Lung (tissue), 11 donors: ENCODE measurements at regions not wholly inside any gene's neighbourhood (a gene's known extent, or its start where the extent isn't known, plus 50 kb on each side); places are given as distances from the start of the nearest gene placed in this dataset.
A peak's percentile ranks its signal among the peaks of the same experiment; 100 is the strongest.

Source experiments
- ATAC-seq: fragments of 200-7000 bp; cut with Tn5 transposase; one replicate; pipeline ENCODE4 v1.9.1; 2020; ENCODE audit warnings: moderate number of reproducible peaks; ENCODE audit not compliant: insufficient read depth, low FRiP score
- DNase-seq, 3 donors: peaks; one replicate each; pipeline ENCODE4 v3.0.0-alpha.2; 2013 to 2017
- H3K27ac ChIP-seq, 2 donors: one replicate each; pipeline ENCODE4 v1.5.1; 2013; ENCODE audit warnings: mild to moderate bottlenecking in 2 of 2, moderate library complexity in 2 of 2, control low read depth in 1 of 2, inconsistent platforms in 1 of 2, low read depth in 1 of 2, low read length in 1 of 2
- H3K27me3 ChIP-seq, 3 donors: one replicate each; pipeline ENCODE4 v1.5.1; 2013; ENCODE audit warnings: low read length in 2 of 3; ENCODE audit not compliant: control insufficient read depth in 3 of 3, insufficient read depth in 3 of 3
- H3K36me3 ChIP-seq, 4 donors: one replicate each; pipeline ENCODE4 v1.5.1; 2013; ENCODE audit warnings: low read length in 4 of 4, mild to moderate bottlenecking in 1 of 4, moderate library complexity in 1 of 4; ENCODE audit not compliant: control insufficient read depth in 4 of 4, insufficient read depth in 4 of 4
- H3K4me1 ChIP-seq, 5 donors: one replicate each; pipeline ENCODE4 v1.5.1; 2013; ENCODE audit warnings: low read length in 5 of 5, mild to moderate bottlenecking in 2 of 5, moderate library complexity in 1 of 5; ENCODE audit not compliant: control insufficient read depth in 5 of 5, insufficient read depth in 5 of 5
- H3K4me3 ChIP-seq: one replicate; pipeline ENCODE4 v1.5.1; 2013; ENCODE audit warnings: mild to moderate bottlenecking, control low read depth, moderate library complexity
- H3K9ac ChIP-seq, 2 donors: one replicate each; pipeline ENCODE4 v1.5.1; 2013; ENCODE audit warnings: low read length in 2 of 2, control low read depth in 1 of 2; ENCODE audit not compliant: insufficient read depth in 1 of 2
- H3K9me3 ChIP-seq, 4 donors: one replicate each; pipeline ENCODE4 v1.5.1; 2013; ENCODE audit warnings: low read length in 3 of 4, mild to moderate bottlenecking in 1 of 4, moderate library complexity in 1 of 4; ENCODE audit not compliant: control insufficient read depth in 4 of 4, insufficient read depth in 3 of 4
- WGBS, 2 donors: extraction: QIAGEN DNeasy Blood & Tissue Kit; methylation state at CpG; one replicate each; pipeline ENCODE4 v1.1.7; 2013; 5-methylcytosine and 5-hydroxymethylcytosine counted together
- TF ChIP-seq, protein P1 (sequence below): IDR thresholded peaks from 2 replicates; pipeline ENCODE4 v1.5.1; 2012; ENCODE audit warnings: mild to moderate bottlenecking; ENCODE audit errors: control extremely low read depth, extremely low read depth
- donor health status: control.
- donor health status: control.
- donor health status: Bipolar disorder and iron deficiency.
- donor health status: healthy.
- donor health status: DM: yes; HTN: yes; CAD: no.

DNA sequence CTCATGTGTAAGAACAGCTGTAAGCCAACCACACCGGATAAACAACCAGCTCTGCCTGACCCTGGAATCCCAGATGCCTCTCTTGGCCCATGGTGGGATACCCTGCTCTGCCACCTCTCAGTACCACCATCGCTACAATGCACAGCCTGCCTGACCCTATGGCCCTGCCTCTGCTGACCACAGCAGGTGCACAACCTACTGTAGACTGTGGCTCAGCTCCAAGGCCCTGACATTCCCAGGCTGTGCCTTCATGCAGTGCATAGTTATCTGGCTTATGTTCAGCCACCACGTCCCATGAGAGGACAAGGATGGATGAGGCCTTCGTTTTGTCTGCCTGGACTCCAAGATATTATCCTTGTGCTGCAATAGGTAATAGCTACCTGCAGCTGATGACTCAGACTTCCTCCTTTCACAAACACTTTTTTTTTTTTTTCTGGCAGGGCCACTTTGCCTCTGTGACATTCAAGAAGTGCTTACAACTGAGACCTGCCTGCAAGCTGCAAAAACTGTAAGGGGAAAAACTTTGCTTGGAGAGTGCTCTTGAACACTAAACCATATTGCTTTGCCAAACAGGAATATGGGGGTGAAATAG, 177.7 kb downstream of the URB2 start:
- Histone ChIP-seq H3K4me3 (no peak overlapping the region), H3K4me1 (peaks cover 0 to 2% (median 0%) of the 10 kb centered on the region in 5 donors), H3K27me3 (no peaks in the 10 kb centered on the region), H3K36me3 (no peaks in the 10 kb centered on the region), H3K9me3 (peaks cover 0 to 13% (median 6%) of the 10 kb centered on the region in 4 donors), H3K27ac (no peak overlapping the region), H3K9ac (no peak overlapping the region)
- TF ChIP-seq, protein P1, sequence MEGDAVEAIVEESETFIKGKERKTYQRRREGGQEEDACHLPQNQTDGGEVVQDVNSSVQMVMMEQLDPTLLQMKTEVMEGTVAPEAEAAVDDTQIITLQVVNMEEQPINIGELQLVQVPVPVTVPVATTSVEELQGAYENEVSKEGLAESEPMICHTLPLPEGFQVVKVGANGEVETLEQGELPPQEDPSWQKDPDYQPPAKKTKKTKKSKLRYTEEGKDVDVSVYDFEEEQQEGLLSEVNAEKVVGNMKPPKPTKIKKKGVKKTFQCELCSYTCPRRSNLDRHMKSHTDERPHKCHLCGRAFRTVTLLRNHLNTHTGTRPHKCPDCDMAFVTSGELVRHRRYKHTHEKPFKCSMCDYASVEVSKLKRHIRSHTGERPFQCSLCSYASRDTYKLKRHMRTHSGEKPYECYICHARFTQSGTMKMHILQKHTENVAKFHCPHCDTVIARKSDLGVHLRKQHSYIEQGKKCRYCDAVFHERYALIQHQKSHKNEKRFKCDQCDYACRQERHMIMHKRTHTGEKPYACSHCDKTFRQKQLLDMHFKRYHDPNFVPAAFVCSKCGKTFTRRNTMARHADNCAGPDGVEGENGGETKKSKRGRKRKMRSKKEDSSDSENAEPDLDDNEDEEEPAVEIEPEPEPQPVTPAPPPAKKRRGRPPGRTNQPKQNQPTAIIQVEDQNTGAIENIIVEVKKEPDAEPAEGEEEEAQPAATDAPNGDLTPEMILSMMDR: no peak
- peak; percentile 34 for ATAC-seq
- WGBS, 2 donors: 72 to 82% methylated on average over 4 of the region's 4 CpGs
- peak in 1 of 3 donors; percentile 22 for DNase-seq

DNA sequence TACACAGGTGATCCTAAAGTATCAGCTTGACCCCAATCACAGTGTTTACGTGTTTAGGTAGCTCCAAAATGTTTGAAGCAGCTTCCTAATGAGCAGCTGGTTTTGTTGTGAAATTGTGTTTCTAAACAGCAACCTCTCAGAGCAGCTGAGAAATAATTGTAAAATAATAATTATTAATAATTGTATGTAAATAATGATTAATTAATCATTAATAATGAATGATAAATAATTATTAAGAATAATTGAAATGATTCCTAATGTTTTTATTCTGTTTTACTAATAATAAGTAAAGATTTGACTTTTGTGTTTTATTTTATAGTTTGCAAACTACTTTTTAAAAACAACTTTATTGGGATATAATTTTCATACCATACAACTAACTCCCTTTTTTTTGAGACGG, 182.2 kb downstream of the URB2 start:
- ATAC-seq: no peak
- H3K4me1 ChIP-seq: peaks cover 0 to 2% (median 0%) of the 10 kb centered on the region in 5 donors
- no peaks in the 10 kb centered on the region for H3K36me3 ChIP-seq
- H3K9ac ChIP-seq: no peak overlapping the region
- peaks cover 0 to 26% (median 9%) of the 10 kb centered on the region in 4 donors for H3K9me3 ChIP-seq
- H3K27ac ChIP-seq: no peak overlapping the region
- H3K4me3 ChIP-seq: no peak overlapping the region
- TF ChIP-seq, protein P1: no peak
- 87 to 91% methylated on average over 2 of the region's 2 CpGs for WGBS, 2 donors
- H3K27me3 ChIP-seq: no peaks in the 10 kb centered on the region
- DNase-seq: no peak

DNA sequence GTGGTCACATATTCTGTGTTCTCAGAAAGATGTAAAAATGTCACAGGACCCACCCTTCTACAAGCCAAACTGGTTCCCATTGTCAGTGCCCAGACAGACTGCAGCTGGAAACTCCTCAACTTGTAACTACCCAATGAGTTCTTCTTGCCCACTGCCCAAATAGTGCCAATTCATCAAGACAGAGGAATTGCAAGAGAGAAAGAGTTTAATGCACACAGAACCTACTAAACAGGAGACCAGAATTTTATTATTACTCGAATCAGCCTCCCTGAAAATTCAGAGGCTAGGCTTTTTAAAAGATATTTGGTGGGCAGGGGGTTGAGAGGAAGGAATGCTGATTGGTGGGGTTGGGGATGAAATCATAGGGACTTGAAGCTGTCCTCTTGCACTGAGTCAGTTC, 184.1 kb downstream of the URB2 start:
- H3K27me3 ChIP-seq: no peaks in the 10 kb centered on the region
- peaks cover 0 to 17% (median 6%) of the 10 kb centered on the region in 4 donors for H3K9me3 ChIP-seq
- no peak for ATAC-seq
- TF ChIP-seq, protein P1: no peak
- no peak overlapping the region for H3K4me3 ChIP-seq
- H3K36me3 ChIP-seq: no peaks in the 10 kb centered on the region
- no peak overlapping the region for H3K9ac ChIP-seq
- no peak for DNase-seq
- H3K27ac ChIP-seq: no peak overlapping the region
- WGBS, 2 donors: 80 to 82% methylated on average over 1 of the region's 1 CpG
- H3K4me1 ChIP-seq: no peaks in the 10 kb centered on the region

DNA sequence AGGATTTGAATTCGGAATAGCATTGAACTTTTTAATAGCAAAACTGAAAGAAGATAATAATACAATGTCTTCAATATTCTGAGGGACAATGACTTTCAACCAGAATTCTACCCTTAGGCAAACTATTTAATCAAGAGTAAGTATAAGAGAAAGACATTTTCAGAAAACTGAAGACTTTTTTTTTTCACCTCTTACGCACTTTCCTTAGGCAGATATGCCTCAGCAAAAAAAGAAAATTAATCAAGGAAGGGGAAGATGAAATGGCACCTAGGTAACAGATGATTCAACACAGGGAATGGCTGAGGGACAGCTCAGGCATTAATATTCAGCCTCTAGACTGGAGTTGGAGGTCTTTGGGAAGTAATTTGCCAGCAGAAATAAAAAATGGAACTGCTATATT, 184.9 kb downstream of the URB2 start:
- H3K36me3 ChIP-seq: no peaks in the 10 kb centered on the region
- H3K27me3 ChIP-seq: no peaks in the 10 kb centered on the region
- WGBS, 2 donors: 89 to 91% methylated on average over 2 of the region's 2 CpGs
- ATAC-seq (no peak), DNase-seq (no peak)
- H3K4me1 ChIP-seq: no peaks in the 10 kb centered on the region
- no peak overlapping the region for H3K4me3 ChIP-seq
- no peak overlapping the region for H3K27ac ChIP-seq
- H3K9ac ChIP-seq: no peak overlapping the region
- H3K9me3 ChIP-seq: peaks cover 0 to 13% (median 5%) of the 10 kb centered on the region in 4 donors
- TF ChIP-seq, protein P1: no peak
